G401 (cell line): ENCODE measurements at regions not wholly inside any gene's neighbourhood (a gene's known extent, or its start where the extent isn't known, plus 50 kb on each side); places are given as distances from the start of the nearest gene placed in this dataset.

Experiments used
- DNase-seq: peaks from one replicate; pipeline ENCODE4 v3.0.0-alpha.2; 2015; ENCODE audit warnings: low spot score
- in situ Hi-C: cut with HindIII; loops from 2 replicates; pipeline ENCODE4 v1.10.0; 2016; ENCODE audit warnings: low sequenced_read_pairs, mixed read lengths

DNA sequence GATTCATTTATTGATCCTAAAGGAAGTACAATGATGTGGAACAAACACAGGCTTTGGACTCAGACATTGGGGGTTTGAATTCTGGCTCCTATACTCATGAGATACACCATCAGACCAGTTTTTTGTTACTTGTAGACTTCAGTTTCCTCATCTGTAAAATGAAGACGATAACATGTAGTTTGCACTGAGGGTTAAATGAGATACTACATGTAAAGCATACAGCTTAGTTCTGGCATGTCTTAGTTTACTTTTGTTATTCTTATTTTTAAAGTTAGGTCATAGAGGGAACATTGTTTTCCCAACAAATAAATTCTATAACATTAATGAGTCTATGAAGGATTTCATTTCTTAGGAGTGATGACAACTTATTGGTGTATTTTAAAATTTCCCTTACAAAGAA lies 183.5 kb upstream of the FAM3C start:
- in situ Hi-C loops: no loop called here
- no peak for DNase-seq

GRCh38 chr7:121578669-121579068 lies 182.6 kb upstream of the FAM3C start:
- in situ Hi-C loops: no loop called here
- DNase-seq: no peak

DNA sequence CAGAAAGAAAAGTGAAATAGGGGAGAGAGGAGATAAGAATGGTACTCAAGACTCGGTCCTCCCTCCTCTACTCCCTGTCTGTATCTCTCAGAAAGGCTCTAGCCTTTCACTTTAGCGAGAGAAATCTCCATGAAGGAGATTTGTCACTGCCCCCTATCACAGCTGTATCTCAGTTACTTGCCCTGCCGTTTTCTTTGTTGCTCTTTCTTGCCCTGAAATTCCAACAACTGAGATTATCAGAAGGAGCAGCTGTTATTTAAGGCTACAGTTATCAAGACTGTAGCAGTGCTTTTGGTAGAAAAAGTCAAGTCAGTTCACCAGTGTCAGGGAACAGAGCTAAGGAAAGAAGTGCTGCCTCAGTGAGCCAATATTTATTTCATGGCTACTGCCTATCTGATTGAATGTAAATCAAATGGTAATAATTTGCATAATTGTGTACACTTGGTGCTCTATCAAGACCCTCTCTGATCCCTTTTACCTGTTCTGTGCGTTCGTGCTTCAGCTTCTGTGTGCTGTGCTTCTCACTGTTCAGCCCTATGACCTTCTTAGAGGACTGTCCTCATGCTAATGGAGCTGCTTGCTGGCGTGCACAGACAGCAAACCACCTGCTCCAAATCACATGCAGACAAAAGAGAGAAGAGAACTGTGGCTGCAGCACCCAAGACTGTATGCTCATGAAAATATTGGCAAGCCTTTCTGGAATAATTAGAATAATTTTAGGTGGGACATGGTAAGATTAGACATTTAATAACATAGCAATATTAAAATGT lies 180.2 kb upstream of the FAM3C start:
- in situ Hi-C loops: no loop called here
- no peak for DNase-seq

DNA sequence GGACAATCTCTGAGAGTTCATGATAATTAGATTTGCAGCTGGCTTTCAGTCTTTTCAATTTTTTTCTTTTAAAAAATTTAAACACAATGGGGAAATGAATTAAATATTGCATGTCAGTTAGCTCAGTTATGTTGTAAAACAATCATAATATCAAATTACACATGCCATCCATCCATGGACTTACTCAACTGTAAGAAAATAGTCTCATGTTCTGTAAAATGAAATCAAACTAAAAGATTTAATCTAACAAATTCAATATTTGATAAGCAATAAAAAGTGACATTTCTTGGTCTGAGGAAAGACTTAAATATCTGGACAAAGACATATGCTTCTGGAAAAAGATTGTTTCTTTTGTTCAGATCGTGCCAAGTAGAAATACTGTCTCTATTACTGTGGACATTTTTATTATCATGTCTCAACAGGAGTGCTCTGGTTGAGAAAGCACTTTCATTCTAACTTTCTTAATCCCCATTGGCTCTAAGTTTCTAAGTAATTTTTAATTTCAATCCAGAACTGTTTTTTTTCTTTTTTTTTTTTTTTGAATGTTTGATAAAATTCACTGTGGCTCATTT lies 179.2 kb upstream of the FAM3C start:
- no peak for DNase-seq
- in situ Hi-C loops: no loop called here

DNA sequence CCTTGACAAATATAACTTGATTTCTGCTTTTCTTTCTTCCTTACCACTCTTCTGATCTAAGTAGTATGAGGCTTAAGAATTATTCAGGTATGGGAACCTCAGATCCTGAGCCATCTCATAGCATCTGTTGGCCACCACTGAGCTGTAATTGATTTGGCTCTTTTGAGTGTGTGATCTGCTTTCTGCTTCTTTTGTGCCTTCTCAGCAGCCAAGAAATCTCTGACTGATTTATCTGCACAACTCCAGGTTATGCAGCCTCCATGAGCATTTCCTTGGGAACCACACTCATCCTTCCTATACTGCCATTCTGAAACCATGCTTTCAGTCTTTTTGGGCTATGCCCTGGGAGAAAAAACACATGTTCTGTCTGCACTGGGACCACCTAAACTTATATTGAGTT lies 178.0 kb upstream of the FAM3C start:
- DNase-seq: no peak
- in situ Hi-C loops: no loop called here

- in situ Hi-C loops: no loop called here
- DNase-seq: no peak
Observed at GRCh38 chr7:121572615-121573014, 176.5 kb upstream of the FAM3C start.

DNA sequence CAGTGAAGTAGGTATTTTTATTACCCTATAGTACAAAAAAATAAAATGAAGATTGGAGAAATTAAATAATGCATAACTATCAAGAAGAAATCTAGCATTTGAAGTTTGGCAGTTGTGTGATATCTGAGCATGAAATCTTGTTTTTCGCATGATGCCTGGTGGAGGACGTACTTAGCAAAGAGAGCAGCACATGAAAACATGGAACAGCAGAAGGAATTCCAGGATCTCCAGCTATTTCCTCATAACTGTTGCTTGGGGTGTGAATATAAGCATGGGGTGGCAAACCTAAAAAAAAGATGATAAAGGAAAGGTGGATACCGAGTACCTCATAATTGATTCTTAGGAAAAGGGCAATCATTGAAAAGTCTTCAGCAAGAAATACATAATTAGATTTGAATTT lies 174.3 kb upstream of the FAM3C start:
- in situ Hi-C loops: no loop called here
- no peak for DNase-seq

- in situ Hi-C loops: no loop called here
- DNase-seq: no peak
Observed at GRCh38 chr7:121563177-121563576, 167.1 kb upstream of the FAM3C start.

DNA sequence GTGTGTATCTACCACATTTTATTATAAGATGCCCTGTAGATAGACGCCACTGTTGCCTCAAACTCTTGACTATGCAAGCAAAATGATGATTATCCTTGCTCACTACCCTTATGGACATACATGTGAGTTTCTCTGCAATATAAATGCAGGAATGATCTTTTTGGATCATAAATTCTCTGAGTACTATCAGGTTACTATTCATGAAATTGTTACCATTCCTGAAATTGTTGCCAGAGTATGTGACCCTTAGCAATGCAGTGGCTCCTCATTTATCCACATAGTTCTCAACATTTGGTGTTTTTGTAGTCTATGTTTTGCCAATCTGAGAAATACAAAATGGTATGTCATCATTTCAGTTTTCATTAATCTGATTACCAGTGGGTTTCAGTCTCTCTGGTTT lies 166.2 kb upstream of the FAM3C start:
- no peak for DNase-seq
- in situ Hi-C loops: no loop called here

DNA sequence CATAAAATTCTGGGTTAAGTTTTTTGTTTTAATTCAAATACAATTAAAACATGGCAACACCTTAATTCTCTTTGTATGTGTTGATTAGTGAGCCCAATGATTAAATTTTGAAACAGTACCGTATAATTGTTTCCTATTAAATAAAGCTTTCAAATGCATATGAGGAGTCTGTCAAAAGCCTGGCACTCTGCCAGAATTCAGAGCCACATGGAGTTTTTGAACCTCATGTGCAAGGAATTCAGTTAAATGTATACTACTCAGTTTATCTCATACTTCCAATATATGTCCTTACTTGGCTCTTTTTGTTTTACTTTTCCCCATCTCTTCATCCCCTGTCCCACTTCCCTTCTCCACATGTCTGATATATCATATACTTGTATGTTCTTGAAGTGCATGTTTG lies 165.6 kb upstream of the FAM3C start:
- in situ Hi-C loops: no loop called here
- no peak for DNase-seq

DNA sequence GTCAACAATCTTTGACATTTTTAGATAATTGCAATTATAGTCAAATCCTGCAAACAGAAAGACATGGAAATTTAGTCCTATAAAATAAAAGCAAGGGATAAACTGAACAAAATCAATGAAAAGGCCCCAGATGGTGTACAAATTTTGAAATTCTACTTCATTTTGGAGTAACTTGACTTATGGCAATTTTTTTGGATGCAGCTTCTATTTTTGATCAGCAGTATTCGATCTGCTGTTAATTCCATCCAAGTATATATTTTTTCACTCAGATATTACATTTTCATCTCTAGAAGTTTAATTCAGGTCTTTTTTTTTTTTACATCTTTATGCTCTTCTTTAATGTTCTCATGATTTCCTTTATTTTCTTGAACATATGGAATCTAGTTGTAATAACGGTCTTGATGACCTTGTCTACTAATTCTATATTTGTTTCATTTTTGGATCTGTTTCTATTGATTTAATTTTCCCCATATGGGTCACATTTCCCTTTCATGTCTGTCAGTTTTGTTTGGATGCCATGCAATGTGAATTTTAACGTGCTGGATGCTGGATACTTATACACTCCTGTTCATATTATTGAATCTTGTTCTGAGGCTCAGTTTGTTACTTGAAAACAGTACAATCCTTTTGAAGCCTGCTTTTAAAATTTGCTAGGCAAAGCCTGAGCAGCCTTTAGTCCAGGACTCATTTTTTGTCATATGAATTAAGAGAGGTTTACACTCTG lies 164.3 kb upstream of the FAM3C start:
- in situ Hi-C loops: no loop called here

DNA sequence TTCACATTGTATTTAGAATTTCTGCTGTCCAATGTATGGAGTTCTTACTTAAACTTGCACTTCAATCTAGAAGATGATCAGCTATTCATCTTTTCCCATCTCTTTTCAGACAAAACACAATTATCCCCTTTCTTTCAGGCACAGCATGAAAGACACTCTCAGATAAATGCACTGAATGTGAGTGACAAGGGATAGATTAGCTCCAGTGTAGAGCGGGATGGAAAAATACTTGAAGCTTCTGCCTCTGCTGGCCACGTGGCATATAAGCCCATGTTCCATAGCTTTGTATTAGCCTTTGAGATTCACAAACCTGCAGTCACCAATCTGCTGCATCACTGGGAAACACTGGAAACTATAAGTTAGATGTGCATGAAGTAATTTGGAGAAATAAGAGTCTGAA lies 162.2 kb upstream of the FAM3C start:
- in situ Hi-C loops: loop anchor here (5.0 kb wide), 1 partner anchor 34 kb away; no protein-coding TSS in a partner anchor
- DNase-seq: no peak

More for the DNA sequence above, 164.3 kb upstream of the FAM3C start:
- no peak for DNase-seq

GRCh38 chr7:121557034-121557892 lies 161.2 kb upstream of the FAM3C start:
- DNase-seq: no peak
- in situ Hi-C loops: loop anchor here (5.0 kb wide), 1 partner anchor 35 kb away; no protein-coding TSS in a partner anchor

DNA sequence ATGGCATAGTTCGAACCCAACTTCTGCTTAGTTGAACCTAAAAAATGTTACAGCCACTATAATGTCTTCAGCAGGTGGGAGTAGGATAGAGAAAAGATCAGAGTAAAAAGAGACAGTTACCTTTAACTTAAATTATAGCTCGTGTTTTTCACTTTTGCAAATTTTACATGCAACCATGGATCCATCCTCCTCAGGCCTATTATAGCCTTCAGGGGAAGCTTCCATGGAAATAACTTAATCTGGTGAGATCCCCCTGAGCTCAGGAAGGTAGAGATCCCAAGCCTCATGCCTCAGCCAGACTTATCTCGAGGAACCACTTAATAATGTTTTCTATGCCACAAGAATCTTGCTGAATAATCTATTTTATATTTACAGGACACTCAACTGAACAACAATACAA lies 159.4 kb upstream of the FAM3C start:
- in situ Hi-C loops: loop anchor here (5.0 kb wide), 1 partner anchor 37 kb away; no protein-coding TSS in a partner anchor
- no peak for DNase-seq

GRCh38 chr7:121547544-121548092 lies 151.5 kb upstream of the FAM3C start:
- DNase-seq: peak; percentile 73
- in situ Hi-C loops: no loop called here

- in situ Hi-C loops: no loop called here
- DNase-seq: no peak
Observed at GRCh38 chr7:121546632-121547543, 150.8 kb upstream of the FAM3C start.

GRCh38 chr7:121545418-121545817 lies 149.3 kb upstream of the FAM3C start:
- in situ Hi-C loops: no loop called here
- DNase-seq: no peak

DNA sequence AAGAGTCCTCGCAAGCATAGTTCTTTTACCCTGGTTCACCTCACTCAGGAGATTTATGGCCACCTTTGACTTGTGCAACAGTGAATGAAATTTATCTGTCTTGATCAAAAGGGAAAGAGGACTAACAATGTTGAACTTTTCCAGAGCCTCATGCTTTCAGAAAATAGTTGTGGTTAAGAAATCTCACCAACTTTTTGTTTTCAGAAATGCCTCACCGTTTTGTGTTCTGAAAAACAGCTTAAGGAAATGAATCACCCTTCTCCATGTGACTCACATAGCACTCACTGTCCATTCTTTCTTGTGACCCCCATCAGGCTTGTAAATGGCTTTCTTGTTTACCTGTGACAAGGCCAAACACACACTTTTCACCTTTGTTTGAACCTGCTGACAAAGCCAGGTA lies 148.6 kb upstream of the FAM3C start:
- DNase-seq: no peak
- in situ Hi-C loops: no loop called here
